ENCODE measurements at regions not wholly inside any gene's neighbourhood (a gene's known extent, or its start where the extent isn't known, plus 50 kb on each side); places are given as distances from the start of the nearest gene placed in this dataset.

GRCh38 chr6:135782546-135782945 is 69.0 kb upstream of the PDE7B start:
- H3K36me3 ChIP-seq (ENCODE audit: control insufficient read depth in 1 of 2, insufficient read depth in 2 of 2, low read length in 2 of 2), result no peaks in the 10 kb centered on the region
- intact Hi-C loops (cut with micrococcal nuclease), result no loop called here
- H3K4me3 ChIP-seq (replicated peaks in 1 of 2; ENCODE audit: low read depth in 1 of 2, low read length in 2 of 2), result no peak overlapping the region
- no peaks in the 10 kb centered on the region for H3K4me1 ChIP-seq (ENCODE audit: control insufficient read depth in 1 of 2, insufficient read depth in 2 of 2, low read length in 2 of 2)
- H3K4me2 ChIP-seq (ENCODE audit: low read length), result no peak overlapping the region
- POLR2A ChIA-PET, result no interaction called here
- no peak overlapping the region for H3K9ac ChIP-seq (ENCODE audit: low read length)
- no TSS peak for BruUV-seq (replicated peaks)
- TF ChIP-seq MAX (IDR thresholded peaks at IDR 0.05) (no peak), POLR2AphosphoS5 (IDR thresholded peaks at IDR 0.05; ENCODE audit: low read depth, low read length) (no peak), RAD21 (IDR thresholded peaks at IDR 0.05; ENCODE audit: low read depth) (no peak), SIN3A (IDR thresholded peaks at IDR 0.05; ENCODE audit: low read depth) (no peak), YY1 (IDR thresholded peaks at IDR 0.05; ENCODE audit: extremely low read depth, insufficient replicate concordance, low read depth, low read length) (no peak), SP1 (IDR thresholded peaks at IDR 0.05; ENCODE audit: low read depth) (no peak), CTCF (IDR thresholded peaks at IDR 0.05 in 2 of 3, conservative IDR thresholded peaks at IDR 0.05 in 1 of 3; ENCODE audit: borderline replicate concordance in 1 of 3, insufficient read depth in 1 of 3, low read depth in 2 of 3, low read length in 2 of 3) (no peak), ZFX (IDR thresholded peaks at IDR 0.05) (no peak)
- TF ChIP-seq, protein P1, sequence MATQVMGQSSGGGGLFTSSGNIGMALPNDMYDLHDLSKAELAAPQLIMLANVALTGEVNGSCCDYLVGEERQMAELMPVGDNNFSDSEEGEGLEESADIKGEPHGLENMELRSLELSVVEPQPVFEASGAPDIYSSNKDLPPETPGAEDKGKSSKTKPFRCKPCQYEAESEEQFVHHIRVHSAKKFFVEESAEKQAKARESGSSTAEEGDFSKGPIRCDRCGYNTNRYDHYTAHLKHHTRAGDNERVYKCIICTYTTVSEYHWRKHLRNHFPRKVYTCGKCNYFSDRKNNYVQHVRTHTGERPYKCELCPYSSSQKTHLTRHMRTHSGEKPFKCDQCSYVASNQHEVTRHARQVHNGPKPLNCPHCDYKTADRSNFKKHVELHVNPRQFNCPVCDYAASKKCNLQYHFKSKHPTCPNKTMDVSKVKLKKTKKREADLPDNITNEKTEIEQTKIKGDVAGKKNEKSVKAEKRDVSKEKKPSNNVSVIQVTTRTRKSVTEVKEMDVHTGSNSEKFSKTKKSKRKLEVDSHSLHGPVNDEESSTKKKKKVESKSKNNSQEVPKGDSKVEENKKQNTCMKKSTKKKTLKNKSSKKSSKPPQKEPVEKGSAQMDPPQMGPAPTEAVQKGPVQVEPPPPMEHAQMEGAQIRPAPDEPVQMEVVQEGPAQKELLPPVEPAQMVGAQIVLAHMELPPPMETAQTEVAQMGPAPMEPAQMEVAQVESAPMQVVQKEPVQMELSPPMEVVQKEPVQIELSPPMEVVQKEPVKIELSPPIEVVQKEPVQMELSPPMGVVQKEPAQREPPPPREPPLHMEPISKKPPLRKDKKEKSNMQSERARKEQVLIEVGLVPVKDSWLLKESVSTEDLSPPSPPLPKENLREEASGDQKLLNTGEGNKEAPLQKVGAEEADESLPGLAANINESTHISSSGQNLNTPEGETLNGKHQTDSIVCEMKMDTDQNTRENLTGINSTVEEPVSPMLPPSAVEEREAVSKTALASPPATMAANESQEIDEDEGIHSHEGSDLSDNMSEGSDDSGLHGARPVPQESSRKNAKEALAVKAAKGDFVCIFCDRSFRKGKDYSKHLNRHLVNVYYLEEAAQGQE (IDR thresholded peaks at IDR 0.05; ENCODE audit: low read depth), result no peak
- H3K9me3 ChIP-seq (ENCODE audit: control insufficient read depth in 1 of 2, insufficient read depth in 1 of 2, low read depth in 1 of 2, low read length in 2 of 2), result no peaks in the 10 kb centered on the region
- CTCF ChIA-PET, result no interaction called here
- RAD21 ChIA-PET (ENCODE audit: low non-redundant PET in 1 of 2, low total read pairs in 2 of 2, uncharacterized antibody in 2 of 2, unreplicated experiment in 2 of 2), result no interaction called here
- ATAC-seq (no peak), DNase-seq (ENCODE audit: low read depth, low spot score) (no peak)
- no peak overlapping the region for H3K27ac ChIP-seq (ENCODE audit: low read depth, low read length)
- H3K27me3 ChIP-seq (ENCODE audit: insufficient read depth, low read length), result no peaks in the 10 kb centered on the region
- no peaks in the 10 kb centered on the region for H3K9me2 ChIP-seq (ENCODE audit: insufficient read depth)
- no peak overlapping the region for H2AFZ ChIP-seq (ENCODE audit: low read depth, low read length, poor library complexity, severe bottlenecking)
- H4K20me1 ChIP-seq (ENCODE audit: insufficient read depth), result no peaks in the 10 kb centered on the region
- no peaks in the 10 kb centered on the region for H3K79me2 ChIP-seq (ENCODE audit: insufficient read depth, low read length)
